AG08395 (cell line): ENCODE measurements at regions not wholly inside any gene's neighbourhood (a gene's known extent, or its start where the extent isn't known, plus 50 kb on each side); places are given as distances from the start of the nearest gene placed in this dataset.
"Not testable (repeated sequence)": the region's sequence is repeated elsewhere in the genome, so short reads cannot be mapped to it uniquely, and the experiment has no call there.

Experiments
- DNase-seq: peaks from one replicate; pipeline ENCODE4 v3.0.0; 2012; ENCODE audit warnings: mixed read lengths, low spot score

DNA sequence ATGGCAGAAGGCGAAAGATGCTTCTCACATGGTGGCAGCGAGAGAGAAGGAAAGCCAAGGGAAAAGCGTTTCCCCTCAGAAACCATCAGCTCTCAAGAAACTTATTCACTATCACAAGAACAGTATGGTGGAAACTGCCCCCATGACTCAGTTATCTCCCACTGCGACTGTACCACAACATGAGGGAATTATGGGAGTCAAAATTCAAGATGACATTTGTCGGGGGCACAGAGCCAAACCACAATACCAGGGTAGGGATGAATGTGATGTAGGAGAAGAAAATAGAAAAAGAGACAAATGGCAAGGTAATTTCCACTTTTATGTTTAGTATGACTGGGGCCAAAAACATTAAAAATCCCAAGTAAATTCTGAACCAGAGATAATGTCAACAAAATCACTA lies 216.8 kb downstream of the TRIM36 start:
- DNase-seq, result no peak

- DNase-seq, result no peak
These were observed 220.0 kb downstream of the TRIM36 start for GRCh38 chr5:114949756-114950155.

GRCh38 chr5:114948986-114949621 lies 220.6 kb downstream of the TRIM36 start:
- no peak for DNase-seq

DNA sequence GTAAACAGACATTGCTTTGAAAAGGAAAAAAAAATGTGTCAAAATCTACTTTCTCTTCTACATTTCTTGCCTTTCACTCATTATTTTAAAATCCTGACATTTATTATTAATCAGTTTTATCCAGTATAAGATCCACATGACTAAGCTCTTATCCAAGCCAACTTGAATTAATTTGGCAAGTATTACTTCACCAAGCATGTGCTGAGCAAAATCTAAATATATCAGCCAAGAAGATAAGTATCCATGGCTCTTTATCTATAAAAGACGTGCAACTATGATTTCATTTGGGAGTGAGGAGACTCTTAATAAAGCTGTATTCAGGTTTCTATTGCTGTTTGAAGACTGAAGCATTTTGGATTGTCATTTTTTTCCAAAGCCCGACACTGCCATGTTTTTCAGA lies 221.3 kb downstream of the TRIM36 start:
- no peak for DNase-seq

GRCh38 chr5:114940709-114941108 lies 229.0 kb downstream of the TRIM36 start:
- DNase-seq, result no peak

DNA sequence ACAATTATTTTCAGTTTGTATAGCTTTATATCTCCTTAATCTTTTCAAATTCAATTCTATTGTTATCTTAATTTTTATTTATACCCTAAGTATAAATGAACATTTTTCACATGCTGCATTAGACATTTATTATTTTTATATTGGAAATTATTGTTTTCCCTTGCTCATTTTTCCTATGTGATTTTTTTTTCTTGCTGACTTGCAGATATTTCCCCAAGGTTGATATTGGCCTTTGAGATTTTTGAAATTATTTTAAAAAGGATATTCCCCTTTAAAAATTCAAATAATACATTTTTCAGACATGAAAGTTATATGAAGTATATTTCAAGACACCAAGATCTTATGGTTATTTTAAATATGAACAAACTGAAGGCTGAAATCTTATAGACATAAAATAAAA lies 234.2 kb downstream of the TRIM36 start:
- no peak for DNase-seq

GRCh38 chr5:114928644-114929462 lies 240.9 kb downstream of the TRIM36 start:
- no peak for DNase-seq

GRCh38 chr5:114924769-114925168 lies 244.9 kb downstream of the TRIM36 start:
- no peak for DNase-seq

DNA sequence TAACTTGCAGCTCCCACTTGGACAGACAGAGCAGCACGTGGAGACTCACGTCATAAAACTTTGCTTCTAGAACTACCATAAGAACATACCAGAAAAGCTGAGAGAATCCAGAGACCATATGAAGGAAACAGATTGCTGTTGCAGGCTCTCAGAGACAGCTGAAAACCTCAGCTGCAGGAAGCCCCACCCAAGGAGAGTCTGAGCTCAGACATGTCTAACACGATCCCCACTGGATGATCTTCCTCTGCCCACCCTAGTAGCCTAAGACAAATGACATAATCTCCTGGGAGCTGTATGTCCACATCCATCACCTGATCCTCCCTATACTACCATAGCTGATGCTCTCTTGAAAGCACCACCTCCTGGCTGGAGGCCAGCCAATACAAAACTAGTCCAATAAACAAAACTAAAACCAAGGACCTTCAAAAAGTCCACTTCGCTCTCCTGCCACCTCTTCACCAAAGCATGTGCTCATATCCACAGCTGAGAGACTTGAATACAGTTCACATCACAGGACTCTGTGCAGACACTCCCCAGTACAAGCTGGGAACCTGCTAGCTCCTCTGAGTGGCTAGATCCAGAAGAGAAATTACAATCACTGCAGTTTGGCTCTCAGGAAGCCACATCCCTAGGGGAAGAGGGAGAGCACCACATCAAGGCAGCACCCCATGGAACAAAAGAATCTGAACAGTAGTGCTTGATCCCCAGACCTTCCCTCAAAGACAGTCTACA lies 257.4 kb downstream of the TRIM36 start:
- no peak for DNase-seq

DNA sequence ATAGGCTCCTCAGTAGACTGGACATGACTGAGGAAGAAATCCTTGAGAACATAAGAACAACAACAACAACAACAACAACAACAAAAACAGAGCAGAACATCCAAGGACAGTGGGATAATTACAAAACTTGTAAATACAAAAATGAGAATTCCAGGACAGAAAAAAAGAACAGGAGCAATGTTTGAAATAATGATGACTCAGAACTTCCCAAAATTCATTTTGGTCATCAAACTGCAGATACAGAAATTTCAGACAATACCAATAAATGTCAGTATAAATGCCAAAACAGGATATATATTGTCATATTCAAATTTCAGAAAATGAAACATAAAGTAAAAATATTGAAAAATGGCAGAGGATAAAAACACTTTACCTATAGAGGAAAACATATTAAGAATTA lies 259.0 kb downstream of the TRIM36 start:
- DNase-seq, result no peak

DNA sequence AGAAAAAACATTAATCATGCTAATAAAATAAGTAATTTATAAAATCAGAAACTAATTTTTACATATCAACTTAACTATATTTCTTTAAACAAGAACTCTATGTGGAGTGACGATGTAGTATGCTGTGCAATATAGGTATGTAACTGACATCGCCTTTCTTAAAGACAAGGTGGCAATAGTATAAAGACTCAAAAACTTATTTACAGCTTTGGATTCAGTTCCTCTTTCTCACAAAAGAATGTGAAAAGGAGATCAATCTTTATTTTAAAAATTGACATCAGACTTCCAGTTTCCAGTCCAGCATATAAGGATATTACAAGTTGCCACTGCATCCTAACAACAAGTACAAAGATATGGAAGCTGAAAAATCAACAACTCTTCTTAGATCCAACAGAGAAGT lies 260.3 kb downstream of the TRIM36 start:
- DNase-seq, result no peak

- DNase-seq, result no peak
These were observed 265.9 kb downstream of the TRIM36 start for GRCh38 chr5:114903767-114904166.

DNA sequence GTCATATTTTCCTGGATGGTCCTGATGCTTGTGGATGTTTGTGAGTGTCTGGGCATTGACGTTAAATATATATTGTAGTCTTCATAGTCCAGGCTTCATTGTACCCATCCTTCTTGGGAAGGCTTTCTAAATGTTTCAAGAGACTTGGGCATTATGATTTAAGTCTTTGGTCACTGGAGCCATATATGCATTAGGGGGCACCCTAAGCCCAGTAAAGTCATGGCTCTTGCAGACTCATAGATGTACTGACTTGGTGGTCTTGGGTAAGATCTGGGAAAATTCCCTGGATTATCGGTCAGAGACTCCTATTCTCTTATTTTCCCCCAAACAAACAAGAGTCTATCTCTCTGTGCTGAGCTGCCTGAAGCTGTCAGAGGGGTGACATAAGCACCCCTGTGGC lies 271.1 kb downstream of the TRIM36 start:
- DNase-seq, result no peak

GRCh38 chr5:114883675-114884074 lies 286.0 kb downstream of the TRIM36 start:
- no peak for DNase-seq

GRCh38 chr5:114859438-114859735 lies 310.3 kb downstream of the TRIM36 start:
- no peak for DNase-seq

GRCh38 chr5:114858665-114859437 lies 310.9 kb downstream of the TRIM36 start:
- DNase-seq, result no peak

DNA sequence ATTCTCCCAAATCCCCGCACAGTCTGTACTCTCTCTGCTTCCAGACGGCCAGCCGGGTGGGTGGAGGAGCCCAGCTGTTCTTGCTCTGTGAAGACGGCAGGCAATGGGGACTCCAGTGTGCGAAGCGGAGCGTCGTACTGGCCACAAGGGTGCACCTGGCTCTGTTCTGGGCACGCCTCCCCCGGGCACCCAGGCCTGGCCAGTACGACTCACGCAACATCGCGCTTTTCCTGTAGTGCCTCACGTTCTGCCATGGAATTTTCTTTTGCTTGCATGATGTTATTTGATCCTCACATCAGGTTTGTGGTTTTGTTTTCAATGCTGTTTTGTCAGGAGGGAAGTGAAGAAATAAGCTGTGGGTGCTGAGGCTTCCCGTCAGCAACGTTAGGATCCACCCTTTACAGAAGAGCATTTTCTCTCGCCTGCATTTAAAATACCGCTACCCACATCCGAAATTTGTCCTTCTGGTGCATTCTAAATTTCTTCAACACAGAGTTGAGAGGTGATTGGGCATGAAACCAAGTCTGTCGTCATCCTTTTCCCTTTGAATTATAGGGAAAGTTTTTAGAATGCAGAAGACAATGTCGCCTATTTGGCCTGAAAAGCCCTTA lies 311.7 kb downstream of the TRIM36 start:
- DNase-seq, result no peak

- DNase-seq, result not testable (repeated sequence)
These were observed 325.0 kb downstream of the TRIM36 start for GRCh38 chr5:114844711-114845110.

DNA sequence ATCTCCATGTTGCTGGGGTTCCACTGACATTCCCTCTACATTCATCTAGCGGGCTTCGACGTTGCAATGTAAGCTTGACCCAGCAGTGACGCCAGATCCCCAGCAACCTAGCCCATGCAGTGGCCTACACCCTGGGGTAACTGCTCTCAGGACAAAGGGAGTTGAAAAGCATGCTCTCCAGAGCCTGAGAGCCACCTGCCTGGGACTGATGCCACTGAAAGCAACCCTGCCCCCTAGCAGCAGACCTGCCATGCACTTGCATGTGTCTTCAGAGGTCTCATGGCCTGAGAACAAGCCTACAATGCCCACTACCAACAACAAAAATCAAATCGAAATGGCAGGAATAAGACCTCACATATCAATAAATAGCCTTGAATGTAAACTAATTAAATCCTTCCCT lies 330.3 kb downstream of the TRIM36 start:
- DNase-seq, result no peak

DNA sequence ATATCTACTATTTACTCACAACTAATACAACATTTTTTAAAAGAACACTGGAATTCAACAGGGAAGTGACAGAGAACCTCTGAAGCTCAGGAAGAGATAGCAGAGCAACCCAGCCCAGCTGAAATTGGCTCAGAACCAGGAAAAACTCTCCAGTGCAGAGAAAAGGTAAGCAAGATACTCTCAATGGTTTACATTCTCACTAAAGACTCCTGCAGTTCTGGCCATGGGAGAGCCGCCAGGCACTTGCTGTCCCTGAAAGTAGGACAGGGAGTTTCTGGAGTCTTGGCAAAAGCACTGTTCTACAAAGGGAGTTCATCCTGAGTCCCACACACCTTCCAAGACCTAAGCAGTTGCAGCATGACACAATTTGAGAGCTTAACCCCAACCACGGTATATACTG lies 330.8 kb downstream of the TRIM36 start:
- no peak for DNase-seq

- DNase-seq, result no peak
These were observed 339.6 kb downstream of the TRIM36 start for GRCh38 chr5:114830114-114830513.

- DNase-seq, result no peak
These were observed 346.8 kb downstream of the TRIM36 start for GRCh38 chr5:114822863-114823262.
